ENCODE measurements at regions not wholly inside any gene's neighbourhood (a gene's known extent, or its start where the extent isn't known, plus 50 kb on each side); places are given as distances from the start of the nearest gene placed in this dataset.

DNA sequence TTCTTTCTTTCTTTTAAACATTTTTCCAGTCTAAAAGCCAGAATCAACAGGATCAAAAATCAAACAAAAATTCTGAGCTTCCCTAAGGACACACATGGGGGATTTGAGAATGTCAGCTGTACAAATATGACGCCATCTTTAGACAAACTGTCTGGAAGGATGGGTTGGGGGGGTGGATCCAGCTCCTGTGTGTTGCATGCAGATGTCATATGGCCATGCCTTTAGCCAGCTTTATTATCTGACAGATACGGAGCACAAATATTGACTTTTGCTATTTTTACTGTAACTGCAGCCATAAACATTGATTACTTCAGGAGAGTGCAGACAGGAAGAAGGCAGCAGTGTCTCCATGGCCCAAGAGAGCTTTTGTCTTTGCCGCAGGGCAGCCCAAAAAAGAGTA, 279.4 kb upstream of the ELAC2 start:
- TF ChIP-seq GATA2 (IDR thresholded peaks at IDR 0.05; ENCODE audit: low read depth, low read length), result no peak
- TF ChIP-seq GATA3 (IDR thresholded peaks at IDR 0.05; ENCODE audit: low read depth, low read length), result no peak
